Mesothelial cell of epicardium (in vitro differentiated cells): ENCODE measurements at regions not wholly inside any gene's neighbourhood (a gene's known extent, or its start where the extent isn't known, plus 50 kb on each side); places are given as distances from the start of the nearest gene placed in this dataset.
"Not testable (repeated sequence)": the region's sequence is repeated elsewhere in the genome, so short reads cannot be mapped to it uniquely, and the experiment has no call there.

Source experiments
- DNase-seq, 2 experiments: peaks; one replicate each; pipeline ENCODE4 v3.0.0; 2021; ENCODE audit warnings: low spot score in 2 of 2; ENCODE audit not compliant: unreplicated experiment in 2 of 2
- H3K27ac Mint-ChIP-seq: 2 replicates; pipeline ENCODE4 v1.8.0; 2021; ENCODE audit warnings: mixed read lengths
- H3K27me3 Mint-ChIP-seq: 2 replicates; pipeline ENCODE4 v1.8.0; 2021; ENCODE audit warnings: low read depth, mixed read lengths
- H3K36me3 Mint-ChIP-seq: 2 replicates; pipeline ENCODE4 v1.8.0; 2021; ENCODE audit warnings: mixed read lengths
- H3K4me1 Mint-ChIP-seq: 2 replicates; pipeline ENCODE4 v1.8.0; 2021; ENCODE audit warnings: mixed read lengths
- H3K4me3 Mint-ChIP-seq: 2 replicates; pipeline ENCODE4 v1.8.0; 2021; ENCODE audit warnings: mild to moderate bottlenecking, moderate library complexity, mixed read lengths
- H3K9me3 Mint-ChIP-seq: 2 replicates; pipeline ENCODE4 v1.8.0; 2021; ENCODE audit warnings: mixed read lengths
- CTCF ChIP-seq: fragments of 200-600 bp; sonication (generic); IDR thresholded peaks from one replicate; pipeline ENCODE4 v1.5.0; 2021; ENCODE audit warnings: antibody characterized with exemption; ENCODE audit not compliant: unreplicated experiment

GRCh38 chr4:10787365-10787764 lies 102.8 kb upstream of the CLNK start:
- no peak overlapping the region for H3K4me3 Mint-ChIP-seq
- no peak for DNase-seq
- H3K27ac Mint-ChIP-seq: no peak overlapping the region
- peaks cover 3% of the 10 kb centered on the region for H3K9me3 Mint-ChIP-seq
- no peaks in the 10 kb centered on the region for H3K36me3 Mint-ChIP-seq
- TF ChIP-seq CTCF: no peak
- H3K4me1 Mint-ChIP-seq: no peaks in the 10 kb centered on the region
- H3K27me3 Mint-ChIP-seq: no peaks in the 10 kb centered on the region

- Mint-ChIP-seq H3K27ac (no peak overlapping the region), H3K36me3 (no peaks in the 10 kb centered on the region), H3K27me3 (no peaks in the 10 kb centered on the region), H3K4me3 (no peak overlapping the region), H3K9me3 (no peaks in the 10 kb centered on the region), H3K4me1 (no peaks in the 10 kb centered on the region)
- no peak for TF ChIP-seq CTCF
- DNase-seq: no peak
These were observed 100.1 kb upstream of the CLNK start for GRCh38 chr4:10784621-10785020.

GRCh38 chr4:10783351-10783750 lies 98.8 kb upstream of the CLNK start:
- Mint-ChIP-seq H3K9me3 (no peaks in the 10 kb centered on the region), H3K4me3 (no peak overlapping the region), H3K27ac (no peak overlapping the region), H3K27me3 (no peaks in the 10 kb centered on the region), H3K4me1 (no peaks in the 10 kb centered on the region), H3K36me3 (no peaks in the 10 kb centered on the region)
- DNase-seq: no peak
- no peak for TF ChIP-seq CTCF

GRCh38 chr4:10781805-10782204 lies 97.2 kb upstream of the CLNK start:
- no peak for DNase-seq
- no peaks in the 10 kb centered on the region for H3K36me3 Mint-ChIP-seq
- H3K4me1 Mint-ChIP-seq: no peaks in the 10 kb centered on the region
- no peaks in the 10 kb centered on the region for H3K27me3 Mint-ChIP-seq
- no peak overlapping the region for H3K4me3 Mint-ChIP-seq
- TF ChIP-seq CTCF: no peak
- H3K9me3 Mint-ChIP-seq: no peaks in the 10 kb centered on the region
- H3K27ac Mint-ChIP-seq: no peak overlapping the region

GRCh38 chr4:10780803-10781202 lies 96.2 kb upstream of the CLNK start:
- H3K4me3 Mint-ChIP-seq, DNase-seq, H3K4me1 Mint-ChIP-seq, H3K36me3 Mint-ChIP-seq, H3K9me3 Mint-ChIP-seq, H3K27ac Mint-ChIP-seq, H3K27me3 Mint-ChIP-seq: not testable (repeated sequence)

GRCh38 chr4:10775132-10775531 lies 90.6 kb upstream of the CLNK start:
- H3K9me3 Mint-ChIP-seq: peaks cover 12% of the 10 kb centered on the region
- not testable (repeated sequence) for H3K27me3 Mint-ChIP-seq, H3K4me3 Mint-ChIP-seq, H3K36me3 Mint-ChIP-seq, H3K27ac Mint-ChIP-seq, DNase-seq, H3K4me1 Mint-ChIP-seq

- H3K27ac Mint-ChIP-seq: no peak overlapping the region
- peaks cover 6% of the 10 kb centered on the region for H3K4me1 Mint-ChIP-seq
- TF ChIP-seq CTCF: no peak
- peaks cover 12% of the 10 kb centered on the region for H3K9me3 Mint-ChIP-seq
- H3K27me3 Mint-ChIP-seq: no peaks in the 10 kb centered on the region
- H3K4me3 Mint-ChIP-seq: no peak overlapping the region
- H3K36me3 Mint-ChIP-seq: no peaks in the 10 kb centered on the region
- DNase-seq: no peak
These were observed 89.1 kb upstream of the CLNK start for GRCh38 chr4:10773656-10774055.
